HFFc6 (cell line): ENCODE measurements at regions not wholly inside any gene's neighbourhood (a gene's known extent, or its start where the extent isn't known, plus 50 kb on each side); places are given as distances from the start of the nearest gene placed in this dataset.

Source experiments
- DNase-seq: peaks from one replicate; pipeline ENCODE4 v3.0.0-alpha.2; 2018
- H3K27ac Mint-ChIP-seq: 2 replicates; pipeline ENCODE4 v1.8.0; 2020; ENCODE audit warnings: mild to moderate bottlenecking, mixed read lengths
- H3K27me3 Mint-ChIP-seq: 2 replicates; pipeline ENCODE4 v1.8.0; 2021; ENCODE audit warnings: mild to moderate bottlenecking, moderate library complexity, mixed read lengths; ENCODE audit not compliant: insufficient read depth
- H3K36me3 Mint-ChIP-seq: 2 replicates; pipeline ENCODE4 v1.8.0; 2021; ENCODE audit warnings: low read depth, mixed read lengths
- H3K4me1 Mint-ChIP-seq: 2 replicates; pipeline ENCODE4 v1.8.0; 2020; ENCODE audit warnings: low read depth, mixed read lengths
- H3K4me3 Mint-ChIP-seq: 2 replicates; pipeline ENCODE4 v1.8.0; 2020; ENCODE audit warnings: mild to moderate bottlenecking, moderate library complexity, mixed read lengths
- H3K9me3 Mint-ChIP-seq: 2 replicates; pipeline ENCODE4 v1.8.0; 2020; ENCODE audit warnings: mild to moderate bottlenecking, mixed read lengths
- TF ChIP-seq, protein P1 (sequence below): fragments of 200-600 bp; sonication (generic); IDR thresholded peaks from 2 replicates; pipeline ENCODE4 v1.5.0; 2021; ENCODE audit warnings: antibody characterized with exemption, mild to moderate bottlenecking

DNA sequence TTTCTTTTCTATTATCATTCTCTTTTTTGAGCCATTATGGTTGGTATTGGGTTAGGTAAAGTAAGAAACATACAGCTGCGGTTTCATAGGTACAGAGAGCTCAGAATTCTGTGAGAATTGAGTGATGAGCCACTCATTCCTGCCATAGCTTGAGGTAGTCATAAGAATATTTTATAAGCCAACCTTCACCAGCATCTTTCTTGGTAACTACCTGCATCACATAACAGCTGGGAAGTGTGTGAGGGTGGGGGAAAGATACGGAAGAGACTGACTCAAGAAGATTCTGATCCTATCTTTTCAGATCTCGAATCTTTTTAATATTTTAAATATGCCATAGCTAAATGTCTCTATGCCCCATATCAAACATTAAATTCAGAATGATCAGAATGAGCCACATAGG lies 313.8 kb upstream of the DDX18 start:
- no peak for DNase-seq
- Mint-ChIP-seq H3K9me3 (peaks cover 22% of the 10 kb centered on the region), H3K36me3 (no peaks in the 10 kb centered on the region), H3K27ac (no peak overlapping the region), H3K27me3 (no peaks in the 10 kb centered on the region), H3K4me3 (no peak overlapping the region), H3K4me1 (no peaks in the 10 kb centered on the region)
- TF ChIP-seq, protein P1, sequence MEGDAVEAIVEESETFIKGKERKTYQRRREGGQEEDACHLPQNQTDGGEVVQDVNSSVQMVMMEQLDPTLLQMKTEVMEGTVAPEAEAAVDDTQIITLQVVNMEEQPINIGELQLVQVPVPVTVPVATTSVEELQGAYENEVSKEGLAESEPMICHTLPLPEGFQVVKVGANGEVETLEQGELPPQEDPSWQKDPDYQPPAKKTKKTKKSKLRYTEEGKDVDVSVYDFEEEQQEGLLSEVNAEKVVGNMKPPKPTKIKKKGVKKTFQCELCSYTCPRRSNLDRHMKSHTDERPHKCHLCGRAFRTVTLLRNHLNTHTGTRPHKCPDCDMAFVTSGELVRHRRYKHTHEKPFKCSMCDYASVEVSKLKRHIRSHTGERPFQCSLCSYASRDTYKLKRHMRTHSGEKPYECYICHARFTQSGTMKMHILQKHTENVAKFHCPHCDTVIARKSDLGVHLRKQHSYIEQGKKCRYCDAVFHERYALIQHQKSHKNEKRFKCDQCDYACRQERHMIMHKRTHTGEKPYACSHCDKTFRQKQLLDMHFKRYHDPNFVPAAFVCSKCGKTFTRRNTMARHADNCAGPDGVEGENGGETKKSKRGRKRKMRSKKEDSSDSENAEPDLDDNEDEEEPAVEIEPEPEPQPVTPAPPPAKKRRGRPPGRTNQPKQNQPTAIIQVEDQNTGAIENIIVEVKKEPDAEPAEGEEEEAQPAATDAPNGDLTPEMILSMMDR, result no peak

- DNase-seq, result no peak
- H3K9me3 Mint-ChIP-seq, result peaks cover 13% of the 10 kb centered on the region
- no peak overlapping the region for H3K4me3 Mint-ChIP-seq
- no peaks in the 10 kb centered on the region for H3K36me3 Mint-ChIP-seq
- no peak overlapping the region for H3K27ac Mint-ChIP-seq
- no peaks in the 10 kb centered on the region for H3K4me1 Mint-ChIP-seq
- no peaks in the 10 kb centered on the region for H3K27me3 Mint-ChIP-seq
- TF ChIP-seq, protein P1, result no peak
Measured at GRCh38 chr2:117502121-117502520, 312.4 kb upstream of the DDX18 start.

DNA sequence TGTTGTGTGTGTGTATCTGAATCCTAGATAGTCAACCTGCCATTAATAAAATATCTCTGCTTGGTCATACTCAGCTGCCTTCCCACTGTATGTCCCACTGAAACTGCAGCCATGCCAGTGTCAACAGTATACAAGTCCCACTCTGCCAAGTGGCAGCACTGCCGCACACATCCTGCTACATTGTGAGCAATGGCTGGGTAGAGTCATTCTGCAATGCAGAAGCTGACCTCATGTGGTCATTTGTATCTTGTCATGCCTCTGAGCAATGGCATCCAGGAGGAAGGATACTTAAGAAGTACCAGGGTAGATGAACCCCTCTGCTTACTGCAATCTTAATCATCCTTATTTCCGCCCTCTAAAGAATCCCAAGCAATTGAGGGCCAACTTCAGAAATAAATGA lies 302.2 kb upstream of the DDX18 start:
- no peak for DNase-seq
- TF ChIP-seq, protein P1, result no peak
- no peak overlapping the region for H3K4me3 Mint-ChIP-seq
- H3K36me3 Mint-ChIP-seq, result no peaks in the 10 kb centered on the region
- no peaks in the 10 kb centered on the region for H3K4me1 Mint-ChIP-seq
- H3K27me3 Mint-ChIP-seq, result no peaks in the 10 kb centered on the region; the same call in 1 of the 2 replicates
- peaks cover 6% of the 10 kb centered on the region for H3K9me3 Mint-ChIP-seq
- H3K27ac Mint-ChIP-seq, result no peak overlapping the region

DNA sequence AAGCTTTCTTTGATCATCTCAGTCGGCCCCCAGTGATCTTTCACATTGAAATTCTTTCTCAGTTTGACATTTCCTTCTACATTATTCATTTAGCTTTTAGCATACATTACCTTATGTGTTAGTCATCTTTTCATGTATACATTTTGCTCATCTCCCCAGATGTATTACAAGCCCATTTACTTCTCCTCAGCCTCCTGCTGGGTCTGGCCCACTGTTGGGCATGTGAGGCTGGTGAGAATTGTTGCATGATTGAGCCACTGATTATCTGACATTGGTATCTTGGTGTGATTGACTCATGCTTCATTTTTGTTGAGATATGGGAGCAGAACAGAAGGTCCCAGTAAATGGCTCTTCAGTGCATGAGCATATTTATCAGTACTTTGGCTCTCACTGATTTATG lies 300.1 kb upstream of the DDX18 start:
- H3K4me3 Mint-ChIP-seq, result no peak overlapping the region
- TF ChIP-seq, protein P1, result no peak
- peaks cover 6% of the 10 kb centered on the region for H3K9me3 Mint-ChIP-seq
- no peak for DNase-seq
- no peak overlapping the region for H3K27ac Mint-ChIP-seq
- H3K36me3 Mint-ChIP-seq, result no peaks in the 10 kb centered on the region
- H3K27me3 Mint-ChIP-seq, result no peaks in the 10 kb centered on the region; the same call in 1 of the 2 replicates
- no peaks in the 10 kb centered on the region for H3K4me1 Mint-ChIP-seq

GRCh38 chr2:117519238-117519637 lies 295.3 kb upstream of the DDX18 start:
- no peak overlapping the region for H3K4me3 Mint-ChIP-seq

More at GRCh38 chr2:117519238-117519637, 295.3 kb upstream of the DDX18 start:
- Mint-ChIP-seq H3K27me3 (no peaks in the 10 kb centered on the region), H3K4me1 (no peaks in the 10 kb centered on the region), H3K9me3 (peaks cover under 1% of the 10 kb centered on the region; the same call in 1 of the 2 replicates), H3K36me3 (no peaks in the 10 kb centered on the region), H3K27ac (no peak overlapping the region)
- TF ChIP-seq, protein P1, result no peak
- no peak for DNase-seq
